ENCODE measurements at regions not wholly inside any gene's neighbourhood (a gene's known extent, or its start where the extent isn't known, plus 50 kb on each side); places are given as distances from the start of the nearest gene placed in this dataset.

DNA sequence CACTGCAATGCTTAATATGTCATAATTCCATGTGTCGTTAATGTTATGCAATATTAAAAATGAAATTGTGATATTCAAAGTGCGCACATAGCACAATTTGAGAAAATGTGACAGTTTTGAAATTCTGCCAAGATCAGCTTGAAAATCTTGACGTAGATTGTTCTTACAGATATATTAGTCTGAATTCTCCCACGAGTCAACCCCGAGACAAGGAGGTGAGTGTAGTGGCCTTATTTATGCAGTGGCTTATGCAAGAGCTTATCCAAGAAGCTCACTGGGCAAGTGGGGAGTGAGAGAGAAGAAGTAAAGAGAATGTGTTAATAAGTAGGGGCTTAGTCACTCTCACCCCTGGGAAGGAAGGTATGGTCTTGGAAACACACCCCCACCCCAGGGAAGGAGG, 286.1 kb upstream of the STS start:
- TF ChIP-seq, protein P1, sequence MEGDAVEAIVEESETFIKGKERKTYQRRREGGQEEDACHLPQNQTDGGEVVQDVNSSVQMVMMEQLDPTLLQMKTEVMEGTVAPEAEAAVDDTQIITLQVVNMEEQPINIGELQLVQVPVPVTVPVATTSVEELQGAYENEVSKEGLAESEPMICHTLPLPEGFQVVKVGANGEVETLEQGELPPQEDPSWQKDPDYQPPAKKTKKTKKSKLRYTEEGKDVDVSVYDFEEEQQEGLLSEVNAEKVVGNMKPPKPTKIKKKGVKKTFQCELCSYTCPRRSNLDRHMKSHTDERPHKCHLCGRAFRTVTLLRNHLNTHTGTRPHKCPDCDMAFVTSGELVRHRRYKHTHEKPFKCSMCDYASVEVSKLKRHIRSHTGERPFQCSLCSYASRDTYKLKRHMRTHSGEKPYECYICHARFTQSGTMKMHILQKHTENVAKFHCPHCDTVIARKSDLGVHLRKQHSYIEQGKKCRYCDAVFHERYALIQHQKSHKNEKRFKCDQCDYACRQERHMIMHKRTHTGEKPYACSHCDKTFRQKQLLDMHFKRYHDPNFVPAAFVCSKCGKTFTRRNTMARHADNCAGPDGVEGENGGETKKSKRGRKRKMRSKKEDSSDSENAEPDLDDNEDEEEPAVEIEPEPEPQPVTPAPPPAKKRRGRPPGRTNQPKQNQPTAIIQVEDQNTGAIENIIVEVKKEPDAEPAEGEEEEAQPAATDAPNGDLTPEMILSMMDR (conservative IDR thresholded peaks at IDR 0.05; ENCODE audit: low read depth, low read length), result no peak
- TF ChIP-seq EZH2 (IDR thresholded peaks at IDR 0.05; ENCODE audit: borderline replicate concordance, low read depth, low read length, poor library complexity, severe bottlenecking), result no peak
